ENCODE measurements at regions not wholly inside any gene's neighbourhood (a gene's known extent, or its start where the extent isn't known, plus 50 kb on each side); places are given as distances from the start of the nearest gene placed in this dataset.

GRCh38 chrX:68997911-68998310 is 167.3 kb downstream of the PJA1 start:
- TF ChIP-seq CTCF (IDR thresholded peaks at IDR 0.05; ENCODE audit: insufficient read depth, low read length) (no peak), GABPA (IDR thresholded peaks at IDR 0.05; ENCODE audit: low read depth) (no peak)

Data from HL-60 (cell line).